Testis (tissue), 2 donors: ENCODE measurements at regions not wholly inside any gene's neighbourhood (a gene's known extent, or its start where the extent isn't known, plus 50 kb on each side); places are given as distances from the start of the nearest gene placed in this dataset.

Source experiments
- DNase-seq: peaks from one replicate; pipeline ENCODE4 v3.0.0-alpha.2; 2019
- H3K27ac ChIP-seq, 2 donors: fragments of 200-600 bp; sonication (generic); one replicate each; pipeline ENCODE4 v1.5.1; 2019
- H3K27me3 ChIP-seq: fragments of 200-600 bp; sonication (generic); one replicate; pipeline ENCODE4 v1.5.1; 2019
- H3K36me3 ChIP-seq: fragments of 200-600 bp; sonication (generic); one replicate; pipeline ENCODE4 v1.5.1; 2017; ENCODE audit warnings: low read depth; ENCODE audit errors: missing control alignments
- H3K4me1 ChIP-seq: fragments of 200-600 bp; sonication (generic); one replicate; pipeline ENCODE4 v1.5.1; 2019
- H3K4me3 ChIP-seq, 2 donors: fragments of 200-600 bp; sonication (generic); one replicate each; pipeline ENCODE4 v1.5.1; 2017 to 2019
- H3K9me3 ChIP-seq: fragments of 200-600 bp; sonication (generic); one replicate; pipeline ENCODE4 v1.5.1; 2017
- CTCF ChIP-seq, 3 experiments: fragments of 450-650 bp in 2 of 3; fragments of 200-600 bp in 1 of 3; sonication (generic) in 1 of 3; IDR thresholded peaks; one replicate each; pipeline ENCODE4 v1.5.1; 2016 to 2019; ENCODE audit warnings: antibody characterized with exemption in 3 of 3, mild to moderate bottlenecking in 2 of 3, moderate library complexity in 1 of 3
- POLR2A ChIP-seq: fragments of 450-650 bp; IDR thresholded peaks from one replicate; pipeline ENCODE4 v1.6.1; 2017; ENCODE audit warnings: antibody characterized with exemption, mild to moderate bottlenecking, moderate library complexity
- WGBS, 2 donors: methylation state at CpG; one replicate each; pipeline ENCODE4 v1.1.5; 2018; 5-methylcytosine and 5-hydroxymethylcytosine counted together
- intact Hi-C: fragments of 100-400 bp; cut with DNase I; formaldehyde crosslinking; loops from one replicate; pipeline ENCODE4 v1.15.1; 2023; ENCODE audit warnings: low total_unique reads

- Histone ChIP-seq H3K4me1 (no peaks in the 10 kb centered on the region), H3K9me3 (no peaks in the 10 kb centered on the region), H3K4me3 (no peak overlapping the region), H3K27me3 (no peaks in the 10 kb centered on the region), H3K36me3 (no peaks in the 10 kb centered on the region), H3K27ac (no peak overlapping the region)
- TF ChIP-seq CTCF (IDR thresholded peaks at IDR 0.05) (no peak), POLR2A (no peak)
- intact Hi-C loops, result no loop called here
- DNase-seq, result no peak
- 91% methylated on average over 2 of the region's 2 CpGs for WGBS, 2 donors
Measured at GRCh38 chr15:56868170-56868569, 50.3 kb upstream of the TCF12 start.

GRCh38 chr15:56866803-56867202 is 51.6 kb upstream of the TCF12 start:
- Histone ChIP-seq H3K27ac (no peak overlapping the region), H3K9me3 (no peaks in the 10 kb centered on the region), H3K27me3 (no peaks in the 10 kb centered on the region), H3K4me1 (no peaks in the 10 kb centered on the region), H3K4me3 (no peak overlapping the region), H3K36me3 (no peaks in the 10 kb centered on the region)
- WGBS, 2 donors, result 62 to 78% methylated on average over 4 of the region's 4 CpGs
- no peak for DNase-seq
- intact Hi-C loops, result no loop called here
- TF ChIP-seq CTCF (IDR thresholded peaks at IDR 0.05), result no peak
- TF ChIP-seq POLR2A, result no peak

DNA sequence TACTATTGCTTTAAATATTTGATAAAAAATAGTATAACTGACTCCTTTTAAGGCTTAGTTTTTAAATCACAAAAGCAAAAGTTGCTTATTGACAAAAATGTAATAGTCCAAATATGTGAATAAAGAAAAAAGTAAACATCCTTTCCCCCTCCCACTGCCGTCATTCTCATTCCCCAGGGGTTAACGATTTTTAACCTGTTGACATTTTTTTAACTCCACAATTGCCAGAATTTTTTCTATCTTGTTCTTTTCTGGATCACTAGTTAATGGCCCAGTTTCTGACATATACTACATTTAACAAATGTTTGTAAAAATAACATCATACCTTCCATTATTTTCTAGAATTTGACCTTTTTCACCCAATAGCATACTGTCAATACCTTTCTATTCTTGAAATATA is 60.6 kb upstream of the TCF12 start:
- Histone ChIP-seq H3K27me3 (no peaks in the 10 kb centered on the region), H3K4me1 (no peaks in the 10 kb centered on the region), H3K9me3 (no peaks in the 10 kb centered on the region), H3K36me3 (no peaks in the 10 kb centered on the region), H3K4me3 (no peak overlapping the region), H3K27ac (no peak overlapping the region)
- intact Hi-C loops, result no loop called here
- 37 to 38% methylated on average over 2 of the region's 2 CpGs for WGBS, 2 donors
- DNase-seq, result no peak
- TF ChIP-seq POLR2A (no peak), CTCF (IDR thresholded peaks at IDR 0.05) (no peak)

- Histone ChIP-seq H3K27me3 (no peaks in the 10 kb centered on the region), H3K4me1 (no peaks in the 10 kb centered on the region), H3K27ac (no peak overlapping the region), H3K4me3 (no peak overlapping the region), H3K9me3 (no peaks in the 10 kb centered on the region), H3K36me3 (no peaks in the 10 kb centered on the region)
- no peak for TF ChIP-seq CTCF (IDR thresholded peaks at IDR 0.05)
- TF ChIP-seq POLR2A, result no peak
- no peak for DNase-seq
- intact Hi-C loops, result no loop called here
- 86 to 97% methylated on average over 1 of the region's 1 CpG for WGBS, 2 donors
Measured at GRCh38 chr15:56856934-56857333, 61.5 kb upstream of the TCF12 start.

GRCh38 chr15:56844892-56845291 is 73.6 kb upstream of the TCF12 start:
- Histone ChIP-seq H3K9me3 (no peaks in the 10 kb centered on the region), H3K4me3 (no peak overlapping the region), H3K27ac (no peak overlapping the region), H3K4me1 (no peaks in the 10 kb centered on the region), H3K27me3 (no peaks in the 10 kb centered on the region), H3K36me3 (no peaks in the 10 kb centered on the region)
- TF ChIP-seq CTCF (IDR thresholded peaks at IDR 0.05) (no peak), POLR2A (no peak)
- intact Hi-C loops, result no loop called here
- DNase-seq, result no peak
